ENCODE measurements at regions not wholly inside any gene's neighbourhood (a gene's known extent, or its start where the extent isn't known, plus 50 kb on each side); places are given as distances from the start of the nearest gene placed in this dataset.
A peak's percentile ranks its signal among the peaks of the same experiment; 100 is the strongest.

Small RNA genes in the stretch of these regions (microRNA-seq; reads per million reads assigned to microRNA genes)
- 135 reads per million, percentile 68 among the genes with 10 or more reads in this experiment for gene MIR29A (ENCODE audit: borderline number of aligned reads)

All from WTC11 (cell line).